Small intestine (tissue), 7 donors: ENCODE measurements at regions not wholly inside any gene's neighbourhood (a gene's known extent, or its start where the extent isn't known, plus 50 kb on each side); places are given as distances from the start of the nearest gene placed in this dataset.

Experiments used
- DNase-seq, 2 donors: peaks; one replicate each; pipeline versions ENCODE4 v3.0.0 to v3.0.0-alpha.2; 2013
- FAIRE-seq: peaks from 2 replicates; lab custom pipeline; 2012; peaks lifted over from hg19 to GRCh38; lab: Jason Lieb, UNC
- H3K27ac ChIP-seq, 3 donors: one replicate each; pipeline ENCODE4 v1.5.1; 2013; ENCODE audit warnings: low read length in 2 of 3, mild to moderate bottlenecking in 2 of 3, control low read depth in 1 of 3, inconsistent platforms in 1 of 3, low read depth in 1 of 3, moderate library complexity in 1 of 3
- H3K27me3 ChIP-seq, 3 donors: one replicate each; pipeline ENCODE4 v1.6.1; 2013; ENCODE audit warnings: low read length in 3 of 3, inconsistent platforms in 1 of 3; ENCODE audit not compliant: control insufficient read depth in 3 of 3, insufficient read depth in 3 of 3
- H3K36me3 ChIP-seq, 3 donors: one replicate each; pipeline ENCODE4 v1.6.1; 2013; ENCODE audit warnings: low read length in 3 of 3, inconsistent platforms in 1 of 3, low read depth in 1 of 3, mild to moderate bottlenecking in 1 of 3, moderate library complexity in 1 of 3; ENCODE audit not compliant: control insufficient read depth in 3 of 3, insufficient read depth in 2 of 3
- H3K4me1 ChIP-seq, 3 donors: one replicate each; pipeline ENCODE4 v1.6.1; 2013; ENCODE audit warnings: low read length in 2 of 3, inconsistent platforms in 1 of 3, low read depth in 1 of 3, mild to moderate bottlenecking in 1 of 3, moderate library complexity in 1 of 3; ENCODE audit not compliant: control insufficient read depth in 3 of 3, insufficient read depth in 2 of 3
- H3K4me3 ChIP-seq, 3 donors: one replicate each; pipeline ENCODE4 v1.5.1; 2013; ENCODE audit warnings: low read length in 3 of 3, control low read depth in 1 of 3, inconsistent platforms in 1 of 3, low read depth in 1 of 3, mild to moderate bottlenecking in 1 of 3, moderate library complexity in 1 of 3
- H3K9me3 ChIP-seq, 2 donors: one replicate each; pipeline ENCODE4 v1.6.1; 2013; ENCODE audit warnings: low read depth in 1 of 2, low read length in 1 of 2; ENCODE audit not compliant: control insufficient read depth in 2 of 2, insufficient read depth in 1 of 2
- WGBS, 3 donors: extraction: QIAGEN DNeasy Blood & Tissue Kit; methylation state at CpG; one replicate each; pipeline ENCODE4 v1.1.7; 2013; 5-methylcytosine and 5-hydroxymethylcytosine counted together
- donor health status: healthy with polysubstance abuse.
- donor health status: control.
- donor health status: control.
- donor health status: Bipolar disorder and iron deficiency.
- donor health status: healthy.

- no peak for DNase-seq
- H3K27ac ChIP-seq = no peak overlapping the region
- FAIRE-seq = no peak
- H3K36me3 ChIP-seq = no peaks in the 10 kb centered on the region
- no peaks in the 10 kb centered on the region for H3K27me3 ChIP-seq
- peaks cover 0 to 4% (median 0%) of the 10 kb centered on the region in 3 donors for H3K4me1 ChIP-seq
- no peaks in the 10 kb centered on the region for H3K9me3 ChIP-seq
- no peak overlapping the region for H3K4me3 ChIP-seq
- WGBS, 3 donors = 64 to 78% (median 78%) methylated on average over 1 of the region's 1 CpG
Measured at GRCh38 chr12:125469683-125470082, 404.4 kb downstream of the AACS start.

GRCh38 chr12:125470838-125471783 lies 405.9 kb downstream of the AACS start:
- H3K9me3 ChIP-seq = no peaks in the 10 kb centered on the region
- H3K27me3 ChIP-seq = no peaks in the 10 kb centered on the region
- H3K27ac ChIP-seq = peak overlapping the region in 1 of 3 donors; percentile 33
- FAIRE-seq (no peak), DNase-seq (peak in 1 of 2 donors; percentile 71)
- no peak overlapping the region for H3K4me3 ChIP-seq
- H3K36me3 ChIP-seq = no peaks in the 10 kb centered on the region
- peaks cover 0 to 4% (median 0%) of the 10 kb centered on the region in 3 donors for H3K4me1 ChIP-seq
- WGBS, 3 donors = 56 to 70% (median 61%) methylated on average over 14 to 15 of the region's 15 CpGs

- Histone ChIP-seq H3K27me3 (no peaks in the 10 kb centered on the region), H3K36me3 (no peaks in the 10 kb centered on the region), H3K27ac (no peak overlapping the region), H3K4me1 (peaks cover 0 to 4% (median 0%) of the 10 kb centered on the region in 3 donors), H3K9me3 (no peaks in the 10 kb centered on the region), H3K4me3 (no peak overlapping the region)
- DNase-seq = no peak
- no peak for FAIRE-seq
Measured at GRCh38 chr12:125473501-125473900, 408.3 kb downstream of the AACS start.

GRCh38 chr12:125487336-125487735 lies 422.1 kb downstream of the AACS start:
- WGBS, 3 donors = 76 to 82% (median 77%) methylated on average over 4 of the region's 4 CpGs
- DNase-seq (no peak), FAIRE-seq (no peak)
- Histone ChIP-seq H3K27me3 (no peaks in the 10 kb centered on the region), H3K9me3 (no peaks in the 10 kb centered on the region), H3K27ac (no peak overlapping the region), H3K4me3 (no peak overlapping the region), H3K4me1 (no peaks in the 10 kb centered on the region), H3K36me3 (no peaks in the 10 kb centered on the region)

GRCh38 chr12:125491553-125491952 lies 426.3 kb downstream of the AACS start:
- no peaks in the 10 kb centered on the region for H3K4me1 ChIP-seq
- DNase-seq (no peak), FAIRE-seq (no peak)
- WGBS, 3 donors = 78 to 84% (median 78%) methylated on average over 7 of the region's 7 CpGs
- no peak overlapping the region for H3K4me3 ChIP-seq
- H3K9me3 ChIP-seq = no peaks in the 10 kb centered on the region
- no peak overlapping the region for H3K27ac ChIP-seq
- no peaks in the 10 kb centered on the region for H3K27me3 ChIP-seq
- no peaks in the 10 kb centered on the region for H3K36me3 ChIP-seq

- no peak for FAIRE-seq
- Histone ChIP-seq H3K36me3 (no peaks in the 10 kb centered on the region), H3K27ac (no peak overlapping the region), H3K4me3 (no peak overlapping the region), H3K9me3 (no peaks in the 10 kb centered on the region), H3K27me3 (no peaks in the 10 kb centered on the region), H3K4me1 (no peaks in the 10 kb centered on the region)
- WGBS, 3 donors = 68 to 82% (median 72%) methylated on average over 20 of the region's 20 CpGs
- DNase-seq = no peak
Measured at GRCh38 chr12:125492354-125493270, 427.4 kb downstream of the AACS start.

- Histone ChIP-seq H3K27ac (no peak overlapping the region), H3K4me3 (no peak overlapping the region), H3K9me3 (no peaks in the 10 kb centered on the region), H3K27me3 (no peaks in the 10 kb centered on the region), H3K36me3 (no peaks in the 10 kb centered on the region), H3K4me1 (no peaks in the 10 kb centered on the region)
- DNase-seq = no peak
- no peak for FAIRE-seq
- WGBS, 3 donors = 90 to 91% (median 90%) methylated on average over 9 to 14 of the region's 14 CpGs
Measured at GRCh38 chr12:125493704-125494308, 428.6 kb downstream of the AACS start.

GRCh38 chr12:125503128-125503527 lies 437.9 kb downstream of the AACS start:
- no peaks in the 10 kb centered on the region for H3K27me3 ChIP-seq
- H3K9me3 ChIP-seq = no peaks in the 10 kb centered on the region
- H3K27ac ChIP-seq = no peak overlapping the region
- no peak overlapping the region for H3K4me3 ChIP-seq
- DNase-seq = no peak
- H3K36me3 ChIP-seq = no peaks in the 10 kb centered on the region
- no peak for FAIRE-seq
- WGBS, 3 donors = 45 to 57% (median 54%) methylated on average over 6 of the region's 6 CpGs
- H3K4me1 ChIP-seq = no peaks in the 10 kb centered on the region
